HEK293 (cell line): ENCODE measurements at regions not wholly inside any gene's neighbourhood (a gene's known extent, or its start where the extent isn't known, plus 50 kb on each side); places are given as distances from the start of the nearest gene placed in this dataset.

ENCODE experiments used
- CTCF ChIA-PET: fragments of 350-600 bp; formaldehyde crosslinking; extraction: SDS; loops from one replicate; lab custom pipeline; 2021; ENCODE audit warnings: antibody characterized with exemption; lab: Yijun Ruan, JAX
- POLR2A ChIA-PET: fragments of 300-600 bp; formaldehyde crosslinking; extraction: SDS; loops from one replicate; lab custom pipeline; 2020; ENCODE audit warnings: antibody characterized with exemption, inconsistent platforms; lab: Yijun Ruan, JAX
- H3K27ac ChIP-seq: fragments of 200-500 bp; sonication (Bioruptor generic); 2 replicates; pipeline ENCODE4 v1.5.1; 2014; ENCODE audit warnings: low read depth, low read length, control low read depth, inconsistent platforms; ENCODE audit errors: extremely low read depth
- H3K36me3 ChIP-seq, 2 experiments: fragments of 200-500 bp in 1 of 2; sonication (Bioruptor generic) in 1 of 2; 1 replicate in 1 of 2; 2 replicates in 1 of 2; pipeline ENCODE4 v1.5.1; 2014 to 2017; ENCODE audit warnings: inconsistent platforms in 2 of 2, low read length in 2 of 2; ENCODE audit not compliant: control insufficient read depth in 2 of 2, insufficient read depth in 1 of 2
- H3K4me1 ChIP-seq: fragments of 200-500 bp; sonication (Bioruptor generic); 2 replicates; pipeline ENCODE4 v1.5.1; 2014; ENCODE audit warnings: mild to moderate bottlenecking, low read length, inconsistent platforms; ENCODE audit not compliant: control insufficient read depth, insufficient read depth
- H3K4me3 ChIP-seq: 2 replicates; pipeline ENCODE4 v1.5.1; 2011; ENCODE audit warnings: low read depth, mild to moderate bottlenecking, control low read depth, low read length, moderate library complexity
- H3K9me3 ChIP-seq: fragments of 200-500 bp; sonication (Bioruptor generic); 2 replicates; pipeline ENCODE4 v1.5.1; 2014; ENCODE audit warnings: low read depth, low read length, inconsistent platforms; ENCODE audit not compliant: control insufficient read depth, insufficient read depth
- EGR2 ChIP-seq: fragments of 450-650 bp; formaldehyde crosslinking; IDR thresholded peaks from 2 replicates; pipeline ENCODE4 v1.5.1; 2016; ENCODE audit warnings: low read depth, missing biosample characterization, missing genetic modification characterization
- PRDM1 ChIP-seq: fragments of 450-650 bp; formaldehyde crosslinking; IDR thresholded peaks from 2 replicates; pipeline ENCODE4; 2016; ENCODE audit warnings: missing biosample characterization, missing genetic modification characterization
- RBAK ChIP-seq: fragments of 450-650 bp; formaldehyde crosslinking; IDR thresholded peaks from 2 replicates; pipeline ENCODE4 v1.5.1; 2016; ENCODE audit warnings: missing biosample characterization, missing genetic modification characterization
- SCRT1 ChIP-seq: fragments of 450-650 bp; formaldehyde crosslinking; IDR thresholded peaks from 2 replicates; pipeline ENCODE4 v1.5.1; 2016; ENCODE audit warnings: missing biosample characterization, missing genetic modification characterization, borderline replicate concordance
- ZFP41 ChIP-seq: fragments of 450-650 bp; formaldehyde crosslinking; IDR thresholded peaks from 2 replicates; pipeline ENCODE4 v1.5.1; 2016; ENCODE audit warnings: missing biosample characterization, missing genetic modification characterization, borderline replicate concordance
- ZFP69B ChIP-seq: fragments of 450-650 bp; formaldehyde crosslinking; IDR thresholded peaks from 2 replicates; pipeline ENCODE4 v1.5.1; 2016; ENCODE audit warnings: missing biosample characterization, missing genetic modification characterization
- ZNF140 ChIP-seq: fragments of 450-650 bp; formaldehyde crosslinking; IDR thresholded peaks from 2 replicates; pipeline ENCODE4 v1.5.1; 2016; ENCODE audit warnings: missing biosample characterization, missing genetic modification characterization
- ZNF174 ChIP-seq: fragments of 450-650 bp; formaldehyde crosslinking; IDR thresholded peaks from 2 replicates; pipeline ENCODE4 v1.5.0; 2017; ENCODE audit warnings: missing biosample characterization, mild to moderate bottlenecking, missing genetic modification characterization
- ZNF18 ChIP-seq: fragments of 450-650 bp; formaldehyde crosslinking; IDR thresholded peaks from 2 replicates; pipeline ENCODE4 v1.5.1; 2016; ENCODE audit warnings: missing biosample characterization, missing genetic modification characterization
- ZNF248 ChIP-seq: fragments of 450-650 bp; formaldehyde crosslinking; IDR thresholded peaks from 2 replicates; pipeline ENCODE4 v1.5.1; 2017; ENCODE audit warnings: missing biosample characterization, missing genetic modification characterization
- ZNF292 ChIP-seq: fragments of 450-650 bp; formaldehyde crosslinking; IDR thresholded peaks from 2 replicates; pipeline ENCODE4 v1.5.1; 2016; ENCODE audit warnings: low read depth, missing biosample characterization, missing genetic modification characterization, borderline replicate concordance
- ZNF302 ChIP-seq: fragments of 450-650 bp; formaldehyde crosslinking; IDR thresholded peaks from 2 replicates; pipeline ENCODE4 v1.5.1; 2016; ENCODE audit warnings: missing biosample characterization, missing genetic modification characterization, low read depth
- ZNF37A ChIP-seq: fragments of 450-650 bp; IDR thresholded peaks from 2 replicates; pipeline ENCODE4 v1.5.1; 2018; ENCODE audit warnings: missing biosample characterization, missing genetic modification characterization
- ZNF449 ChIP-seq: fragments of 450-650 bp; formaldehyde crosslinking; IDR thresholded peaks from 2 replicates; pipeline ENCODE4 v1.5.1; 2017; ENCODE audit warnings: missing biosample characterization, mild to moderate bottlenecking, missing genetic modification characterization, moderate library complexity
- ZNF488 ChIP-seq: fragments of 450-650 bp; formaldehyde crosslinking; IDR thresholded peaks from 2 replicates; pipeline ENCODE4 v1.5.1; 2016; ENCODE audit warnings: missing biosample characterization, missing genetic modification characterization
- ZNF530 ChIP-seq: fragments of 450-650 bp; formaldehyde crosslinking; IDR thresholded peaks from 2 replicates; pipeline ENCODE4 v1.5.1; 2016; ENCODE audit warnings: low read depth, missing biosample characterization, missing genetic modification characterization
- ZNF548 ChIP-seq: fragments of 450-650 bp; formaldehyde crosslinking; IDR thresholded peaks from 2 replicates; pipeline ENCODE4 v1.5.1; 2016; ENCODE audit warnings: missing biosample characterization, missing genetic modification characterization
- ZNF561 ChIP-seq: fragments of 450-650 bp; IDR thresholded peaks from 2 replicates; pipeline ENCODE4 v1.5.1; 2018; ENCODE audit warnings: missing biosample characterization, missing genetic modification characterization, borderline replicate concordance
- ZNF701 ChIP-seq: fragments of 450-650 bp; formaldehyde crosslinking; IDR thresholded peaks from 2 replicates; pipeline ENCODE4 v1.5.1; 2016; ENCODE audit warnings: missing biosample characterization, missing genetic modification characterization
- ZNF747 ChIP-seq: fragments of 450-650 bp; formaldehyde crosslinking; IDR thresholded peaks from 2 replicates; pipeline ENCODE4 v1.5.1; 2016; ENCODE audit warnings: missing biosample characterization, missing genetic modification characterization
- ZNF776 ChIP-seq: fragments of 450-650 bp; formaldehyde crosslinking; IDR thresholded peaks from 2 replicates; pipeline ENCODE4 v1.5.0; 2017; ENCODE audit warnings: missing biosample characterization, missing genetic modification characterization, borderline replicate concordance
- TF ChIP-seq, protein P1 (sequence below): fragments of 450-650 bp; formaldehyde crosslinking; conservative IDR thresholded peaks from 2 replicates; pipeline ENCODE4 v1.5.1; 2016; ENCODE audit warnings: low read depth, missing biosample characterization, missing genetic modification characterization

- TF ChIP-seq ZNF449 (tag by site-specific recombination) (no peak), ZNF248 (tag by site-specific recombination) (no peak), ZNF561 (tag by site-specific recombination) (0 out of 2 replicates have a peak, but pooled peaks have one; percentile 44), SCRT1 (tag by site-specific recombination) (no peak), ZNF548 (tag by site-specific recombination) (no peak), ZNF292 (tag by site-specific recombination) (no peak), PRDM1 (tag by site-specific recombination) (no peak), RBAK (tag by site-specific recombination) (no peak), ZFP69B (tag by site-specific recombination) (no peak), ZNF776 (tag by site-specific recombination) (no peak), ZNF37A (tag by site-specific recombination) (no peak), ZNF18 (tag by site-specific recombination) (no peak), ZNF530 (tag by site-specific recombination) (no peak)
These were observed 91.1 kb downstream of the IRF8 start (continued) for GRCh38 chr16:85989863-85990643.

DNA sequence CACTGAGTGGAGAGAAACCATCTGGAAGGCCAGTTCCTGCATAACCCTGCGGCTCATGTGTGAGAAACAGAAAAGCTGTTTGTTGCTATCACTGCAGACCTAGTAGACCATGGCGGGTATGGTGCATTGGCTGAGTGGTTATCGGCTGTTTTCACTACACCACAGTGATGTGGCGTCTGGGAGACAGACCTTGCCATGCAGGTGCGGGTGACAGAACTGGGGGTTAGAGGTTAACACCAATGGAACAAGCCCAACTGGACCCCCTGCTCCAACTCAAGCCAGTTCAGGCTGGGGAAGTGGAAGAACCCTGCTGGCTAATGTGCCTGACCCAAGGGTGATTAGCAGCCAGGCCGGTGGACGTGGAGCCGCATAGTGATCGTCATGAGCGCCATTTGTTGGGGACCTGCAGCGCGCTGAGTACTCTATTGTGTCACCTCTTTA, 91.9 kb downstream of the IRF8 start:
- H3K27ac ChIP-seq: no peak overlapping the region
- CTCF ChIA-PET: interaction anchor here (0.6 to 16.0 kb wide), 4 partner anchors 10 to 171 kb away, joined by 3 to 292 read pairs (median 4); no protein-coding TSS in a partner anchor
- POLR2A ChIA-PET: no interaction called here
- no peak for TF ChIP-seq ZNF174
- no peak for TF ChIP-seq ZNF488
- no peak for TF ChIP-seq ZNF140
- TF ChIP-seq ZNF747 (tag by site-specific recombination): no peak
- TF ChIP-seq, protein P1, sequence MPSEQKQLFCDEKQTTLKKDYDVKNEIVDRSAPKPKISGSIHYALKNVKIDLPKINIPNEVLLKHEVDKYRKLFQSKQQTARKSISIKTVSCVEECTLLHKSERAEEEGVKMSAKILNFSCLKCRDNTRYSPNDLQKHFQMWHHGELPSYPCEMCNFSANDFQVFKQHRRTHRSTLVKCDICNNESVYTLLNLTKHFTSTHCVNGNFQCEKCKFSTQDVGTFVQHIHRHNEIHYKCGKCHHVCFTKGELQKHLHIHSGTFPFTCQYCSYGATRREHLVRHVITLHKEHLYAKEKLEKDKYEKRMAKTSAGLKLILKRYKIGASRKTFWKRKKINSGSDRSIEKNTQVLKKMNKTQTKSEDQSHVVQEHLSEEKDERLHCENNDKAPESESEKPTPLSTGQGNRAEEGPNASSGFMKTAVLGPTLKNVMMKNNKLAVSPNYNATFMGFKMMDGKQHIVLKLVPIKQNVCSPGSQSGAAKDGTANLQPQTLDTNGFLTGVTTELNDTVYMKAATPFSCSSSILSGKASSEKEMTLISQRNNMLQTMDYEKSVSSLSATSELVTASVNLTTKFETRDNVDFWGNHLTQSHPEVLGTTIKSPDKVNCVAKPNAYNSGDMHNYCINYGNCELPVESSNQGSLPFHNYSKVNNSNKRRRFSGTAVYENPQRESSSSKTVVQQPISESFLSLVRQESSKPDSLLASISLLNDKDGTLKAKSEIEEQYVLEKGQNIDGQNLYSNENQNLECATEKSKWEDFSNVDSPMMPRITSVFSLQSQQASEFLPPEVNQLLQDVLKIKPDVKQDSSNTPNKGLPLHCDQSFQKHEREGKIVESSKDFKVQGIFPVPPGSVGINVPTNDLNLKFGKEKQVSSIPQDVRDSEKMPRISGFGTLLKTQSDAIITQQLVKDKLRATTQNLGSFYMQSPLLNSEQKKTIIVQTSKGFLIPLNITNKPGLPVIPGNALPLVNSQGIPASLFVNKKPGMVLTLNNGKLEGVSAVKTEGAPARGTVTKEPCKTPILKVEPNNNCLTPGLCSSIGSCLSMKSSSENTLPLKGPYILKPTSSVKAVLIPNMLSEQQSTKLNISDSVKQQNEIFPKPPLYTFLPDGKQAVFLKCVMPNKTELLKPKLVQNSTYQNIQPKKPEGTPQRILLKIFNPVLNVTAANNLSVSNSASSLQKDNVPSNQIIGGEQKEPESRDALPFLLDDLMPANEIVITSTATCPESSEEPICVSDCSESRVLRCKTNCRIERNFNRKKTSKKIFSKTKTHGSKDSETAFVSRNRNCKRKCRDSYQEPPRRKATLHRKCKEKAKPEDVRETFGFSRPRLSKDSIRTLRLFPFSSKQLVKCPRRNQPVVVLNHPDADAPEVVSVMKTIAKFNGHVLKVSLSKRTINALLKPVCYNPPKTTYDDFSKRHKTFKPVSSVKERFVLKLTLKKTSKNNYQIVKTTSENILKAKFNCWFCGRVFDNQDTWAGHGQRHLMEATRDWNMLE (tag by site-specific recombination): no peak
- TF ChIP-seq EGR2 (tag by site-specific recombination): no peak
- no peak for TF ChIP-seq ZNF302
- no peak for TF ChIP-seq ZNF701 (tag by site-specific recombination)
- no peak for TF ChIP-seq ZFP41 (tag by site-specific recombination)

More for the DNA sequence above, 91.9 kb downstream of the IRF8 start:
- Histone ChIP-seq H3K9me3 (no peaks in the 10 kb centered on the region), H3K4me1 (peaks cover 3% of the 10 kb centered on the region; the same call in 1 of the 2 replicates), H3K4me3 (no peak overlapping the region), H3K36me3 (no peaks in the 10 kb centered on the region)
